ENCODE measurements at regions not wholly inside any gene's neighbourhood (a gene's known extent, or its start where the extent isn't known, plus 50 kb on each side); places are given as distances from the start of the nearest gene placed in this dataset.

- TF ChIP-seq POLR2A (IDR thresholded peaks at IDR 0.05): no peak
- TF ChIP-seq POLR2AphosphoS5 (IDR thresholded peaks at IDR 0.05): no peak
These were observed 728.5 kb upstream of the MARCKS start for GRCh38 chr6:113128661-113129060.
